DND-41 (cell line): ENCODE measurements at regions not wholly inside any gene's neighbourhood (a gene's known extent, or its start where the extent isn't known, plus 50 kb on each side); places are given as distances from the start of the nearest gene placed in this dataset.

ENCODE experiments used
- ATAC-seq: fragments of 200-7000 bp; cut with Tn5 transposase; 3 replicates; pipeline ENCODE4 v1.9.1; 2021; ENCODE audit warnings: low read depth; ENCODE audit not compliant: insufficient read depth
- DNase-seq: peaks from one replicate; pipeline ENCODE4 v3.0.0-alpha.2; 2020
- H2AFZ ChIP-seq: 2 replicates; pipeline ENCODE4 v1.6.0; 2012; ENCODE audit warnings: low read depth, low read length
- H3K27ac ChIP-seq: 2 replicates; pipeline ENCODE4 v1.5.1; 2012; ENCODE audit warnings: low read length, inconsistent platforms
- H3K27me3 ChIP-seq: fragments of 200-600 bp; sonication (generic); 2 replicates; pipeline ENCODE4 v1.6.0; 2012; ENCODE audit warnings: low read length, mild to moderate bottlenecking, inconsistent platforms; ENCODE audit not compliant: insufficient read depth, poor library complexity
- H3K36me3 ChIP-seq: 2 replicates; pipeline ENCODE4 v1.5.1; 2012; ENCODE audit warnings: low read length, inconsistent platforms; ENCODE audit not compliant: insufficient read depth
- H3K4me1 ChIP-seq: 2 replicates; pipeline ENCODE4 v1.5.1; 2012; ENCODE audit warnings: mild to moderate bottlenecking, low read length; ENCODE audit not compliant: insufficient read depth
- H3K4me2 ChIP-seq: 2 replicates; pipeline ENCODE4 v1.6.0; 2012; ENCODE audit warnings: mild to moderate bottlenecking, moderate library complexity, low read length, inconsistent platforms; ENCODE audit not compliant: insufficient read depth
- H3K4me3 ChIP-seq, 2 experiments: fragments of 200-600 bp in 1 of 2; shearing (Covaris generic) in 1 of 2; 2 replicates each; pipeline ENCODE4 v1.5.1; 2012 to 2016; ENCODE audit warnings: inconsistent platforms in 2 of 2, low read length in 2 of 2, mild to moderate bottlenecking in 2 of 2, low read depth in 1 of 2, moderate library complexity in 1 of 2
- H3K79me2 ChIP-seq: 2 replicates; pipeline ENCODE4 v1.6.0; 2012; ENCODE audit warnings: low read length, inconsistent platforms; ENCODE audit not compliant: insufficient read depth
- H3K9ac ChIP-seq: 2 replicates; pipeline ENCODE4 v1.6.0; 2012; ENCODE audit warnings: low read depth, mild to moderate bottlenecking, inconsistent platforms, low read length, moderate library complexity
- H3K9me3 ChIP-seq: 2 replicates; pipeline ENCODE4 v1.5.1; 2012; ENCODE audit warnings: low read length, moderate library complexity, mild to moderate bottlenecking, inconsistent platforms; ENCODE audit not compliant: insufficient read depth, severe bottlenecking
- H4K20me1 ChIP-seq: 2 replicates; pipeline ENCODE4 v1.6.0; 2012; ENCODE audit warnings: low read length; ENCODE audit not compliant: insufficient read depth
- CTCF ChIP-seq: IDR thresholded peaks from 2 replicates; pipeline ENCODE4 v1.5.1; 2012; ENCODE audit warnings: borderline replicate concordance, low read length, moderate library complexity, mild to moderate bottlenecking; ENCODE audit not compliant: poor library complexity, severe bottlenecking; ENCODE audit errors: extremely low read depth
- EZH2 ChIP-seq: IDR thresholded peaks from 3 replicates; pipeline ENCODE4 v1.6.1; 2012; ENCODE audit warnings: borderline replicate concordance, low read depth, mild to moderate bottlenecking, moderate library complexity, low read length, inconsistent platforms; ENCODE audit not compliant: severe bottlenecking

GRCh38 chr4:33090910-33091309, 2370.7 kb downstream of the PCDH7 start:
- no peaks in the 10 kb centered on the region for H3K36me3 ChIP-seq
- H2AFZ ChIP-seq: no peak overlapping the region
- H3K4me2 ChIP-seq: no peak overlapping the region
- H3K4me1 ChIP-seq: no peaks in the 10 kb centered on the region
- ATAC-seq (no peak), DNase-seq (no peak)
- H3K9ac ChIP-seq: no peak overlapping the region
- H3K4me3 ChIP-seq: no peak overlapping the region
- H3K27me3 ChIP-seq: no peaks in the 10 kb centered on the region
- no peaks in the 10 kb centered on the region for H3K9me3 ChIP-seq
- no peak overlapping the region for H3K27ac ChIP-seq
- H4K20me1 ChIP-seq: no peaks in the 10 kb centered on the region
- no peaks in the 10 kb centered on the region for H3K79me2 ChIP-seq
- TF ChIP-seq CTCF (no peak), EZH2 (no peak)

- ATAC-seq (no peak), DNase-seq (no peak)
- no peaks in the 10 kb centered on the region for H3K4me1 ChIP-seq
- no peaks in the 10 kb centered on the region for H3K9me3 ChIP-seq
- H3K79me2 ChIP-seq: no peaks in the 10 kb centered on the region
- H3K36me3 ChIP-seq: no peaks in the 10 kb centered on the region
- H3K27ac ChIP-seq: no peak overlapping the region
- H2AFZ ChIP-seq: no peak overlapping the region
- H3K4me3 ChIP-seq: no peak overlapping the region
- TF ChIP-seq CTCF (no peak), EZH2 (no peak)
- no peak overlapping the region for H3K9ac ChIP-seq
- no peaks in the 10 kb centered on the region for H3K27me3 ChIP-seq
- no peak overlapping the region for H3K4me2 ChIP-seq
- H4K20me1 ChIP-seq: no peaks in the 10 kb centered on the region
Observed at GRCh38 chr4:33091961-33092360, 2371.8 kb downstream of the PCDH7 start.

- no peaks in the 10 kb centered on the region for H3K27me3 ChIP-seq
- no peak overlapping the region for H3K4me3 ChIP-seq
- no peaks in the 10 kb centered on the region for H4K20me1 ChIP-seq
- H3K4me1 ChIP-seq: no peaks in the 10 kb centered on the region
- no peaks in the 10 kb centered on the region for H3K79me2 ChIP-seq
- no peak overlapping the region for H3K9ac ChIP-seq
- H3K9me3 ChIP-seq: no peaks in the 10 kb centered on the region
- H3K27ac ChIP-seq: no peak overlapping the region
- ATAC-seq (peak; percentile 42; the same call in 1 of the 3 replicates), DNase-seq (no peak)
- H3K36me3 ChIP-seq: no peaks in the 10 kb centered on the region
- TF ChIP-seq CTCF (no peak), EZH2 (no peak)
- H2AFZ ChIP-seq: no peak overlapping the region
- H3K4me2 ChIP-seq: no peak overlapping the region
Observed at GRCh38 chr4:33104273-33104672, 2384.1 kb downstream of the PCDH7 start.

GRCh38 chr4:33107814-33108213, 2387.6 kb downstream of the PCDH7 start:
- no peaks in the 10 kb centered on the region for H3K4me1 ChIP-seq
- H3K4me2 ChIP-seq: no peak overlapping the region
- no peaks in the 10 kb centered on the region for H3K27me3 ChIP-seq
- no peaks in the 10 kb centered on the region for H4K20me1 ChIP-seq
- H3K79me2 ChIP-seq: no peaks in the 10 kb centered on the region
- H3K9me3 ChIP-seq: no peaks in the 10 kb centered on the region
- ATAC-seq (no peak), DNase-seq (no peak)
- no peak overlapping the region for H3K27ac ChIP-seq
- H3K4me3 ChIP-seq: no peak overlapping the region
- no peak overlapping the region for H3K9ac ChIP-seq
- H2AFZ ChIP-seq: no peak overlapping the region
- TF ChIP-seq CTCF: no peak
- no peak for TF ChIP-seq EZH2
- no peaks in the 10 kb centered on the region for H3K36me3 ChIP-seq
